Activated T-cell treated with anti-CD3 and anti-CD28 coated beads, Interleukin-2, amount 50 U/mL, for 4 hours (primary cell): ENCODE measurements at regions not wholly inside any gene's neighbourhood (a gene's known extent, or its start where the extent isn't known, plus 50 kb on each side); places are given as distances from the start of the nearest gene placed in this dataset.
"Not testable (repeated sequence)": the region's sequence is repeated elsewhere in the genome, so short reads cannot be mapped to it uniquely, and the experiment has no call there.

Source experiments
- ATAC-seq, 2 donors: fragments of 200-7000 bp; cut with Tn5 transposase; one replicate each; pipeline ENCODE4 v1.10.0; 2021
- DNase-seq: peaks from one replicate; pipeline ENCODE4 v3.0.0-alpha.2; 2020
- H3K27me3 Mint-ChIP-seq: one replicate; pipeline ENCODE4 v1.8.0; 2021; ENCODE audit warnings: low read depth, mixed read lengths
- H3K36me3 Mint-ChIP-seq: one replicate; pipeline ENCODE4 v1.8.0; 2022; ENCODE audit warnings: mixed read lengths; ENCODE audit not compliant: insufficient read depth
- H3K4me1 Mint-ChIP-seq: one replicate; pipeline ENCODE4 v1.8.0; 2021; ENCODE audit warnings: low read depth, mixed read lengths
- H3K4me3 Mint-ChIP-seq: one replicate; pipeline ENCODE4 v1.8.0; 2021; ENCODE audit warnings: mild to moderate bottlenecking, moderate library complexity, mixed read lengths
- H3K9me3 Mint-ChIP-seq: one replicate; pipeline ENCODE4 v1.8.0; 2021; ENCODE audit warnings: mixed read lengths

- DNase-seq, result no peak
- Mint-ChIP-seq H3K4me1 (no peaks in the 10 kb centered on the region), H3K27me3 (no peaks in the 10 kb centered on the region), H3K4me3 (no peak overlapping the region), H3K36me3 (no peaks in the 10 kb centered on the region), H3K9me3 (no peaks in the 10 kb centered on the region)
- ATAC-seq, result no peak
These were observed 168.6 kb downstream of the ALX1 start for GRCh38 chr12:85448548-85449139.

GRCh38 chr12:85457016-85457415 lies 177.0 kb downstream of the ALX1 start:
- no peaks in the 10 kb centered on the region for H3K4me1 Mint-ChIP-seq
- DNase-seq (no peak), ATAC-seq (no peak)
- H3K36me3 Mint-ChIP-seq, result no peaks in the 10 kb centered on the region
- H3K4me3 Mint-ChIP-seq, result no peak overlapping the region
- no peaks in the 10 kb centered on the region for H3K27me3 Mint-ChIP-seq
- no peaks in the 10 kb centered on the region for H3K9me3 Mint-ChIP-seq

GRCh38 chr12:85461127-85461526 lies 181.1 kb downstream of the ALX1 start:
- ATAC-seq (no peak), DNase-seq (no peak)
- no peaks in the 10 kb centered on the region for H3K9me3 Mint-ChIP-seq
- no peak overlapping the region for H3K4me3 Mint-ChIP-seq
- H3K27me3 Mint-ChIP-seq, result no peaks in the 10 kb centered on the region
- H3K4me1 Mint-ChIP-seq, result no peaks in the 10 kb centered on the region
- H3K36me3 Mint-ChIP-seq, result no peaks in the 10 kb centered on the region

- H3K4me1 Mint-ChIP-seq, result no peaks in the 10 kb centered on the region
- DNase-seq (no peak), ATAC-seq (no peak)
- H3K4me3 Mint-ChIP-seq, result no peak overlapping the region
- H3K9me3 Mint-ChIP-seq, result no peaks in the 10 kb centered on the region
- no peaks in the 10 kb centered on the region for H3K36me3 Mint-ChIP-seq
- no peaks in the 10 kb centered on the region for H3K27me3 Mint-ChIP-seq
These were observed 182.9 kb downstream of the ALX1 start for GRCh38 chr12:85462888-85463287.

GRCh38 chr12:85466890-85467289 lies 186.9 kb downstream of the ALX1 start:
- Mint-ChIP-seq H3K4me3 (no peak overlapping the region), H3K27me3 (no peaks in the 10 kb centered on the region), H3K4me1 (peaks cover 8% of the 10 kb centered on the region), H3K36me3 (no peaks in the 10 kb centered on the region), H3K9me3 (peaks cover 10% of the 10 kb centered on the region)
- DNase-seq, result no peak
- no peak for ATAC-seq

DNA sequence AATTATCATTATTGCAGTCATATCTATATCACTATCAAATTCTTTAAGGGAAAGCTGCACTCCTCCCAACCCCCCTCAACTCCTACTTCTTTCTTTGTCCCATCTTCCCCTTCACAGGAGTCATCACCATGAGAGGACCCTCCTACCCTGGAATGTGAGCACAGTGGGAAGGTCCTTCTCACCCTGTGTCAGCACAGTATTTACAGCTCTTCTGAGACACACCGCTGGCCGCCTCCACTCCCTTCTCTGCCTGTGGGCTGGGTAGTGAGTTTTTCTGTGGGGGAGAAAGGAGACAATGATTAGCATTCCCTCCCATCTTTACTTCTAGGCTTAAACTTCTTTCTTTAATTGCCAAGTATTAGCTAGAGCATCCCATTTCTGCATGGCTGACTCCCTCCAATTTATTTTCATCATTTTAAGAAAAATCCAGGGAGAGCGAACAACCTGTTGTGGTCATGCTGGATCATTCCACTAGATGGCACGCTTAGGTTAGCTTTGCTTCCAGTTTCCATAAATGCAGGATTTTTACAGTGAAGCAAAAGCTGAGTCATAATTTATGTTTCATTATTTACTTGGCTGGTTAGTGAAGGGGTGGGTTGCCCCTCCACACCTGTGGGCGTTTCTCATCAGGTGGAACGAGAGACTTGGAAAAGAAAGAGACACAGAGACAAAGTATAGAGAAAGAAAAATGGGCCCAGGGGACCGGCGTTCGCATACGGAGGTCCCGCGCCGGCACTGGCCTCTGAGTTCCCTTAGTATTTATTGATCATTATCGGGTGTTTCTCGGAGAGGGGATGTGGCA lies 188.5 kb downstream of the ALX1 start:
- ATAC-seq, result peak; percentile 30 to 58

DNA sequence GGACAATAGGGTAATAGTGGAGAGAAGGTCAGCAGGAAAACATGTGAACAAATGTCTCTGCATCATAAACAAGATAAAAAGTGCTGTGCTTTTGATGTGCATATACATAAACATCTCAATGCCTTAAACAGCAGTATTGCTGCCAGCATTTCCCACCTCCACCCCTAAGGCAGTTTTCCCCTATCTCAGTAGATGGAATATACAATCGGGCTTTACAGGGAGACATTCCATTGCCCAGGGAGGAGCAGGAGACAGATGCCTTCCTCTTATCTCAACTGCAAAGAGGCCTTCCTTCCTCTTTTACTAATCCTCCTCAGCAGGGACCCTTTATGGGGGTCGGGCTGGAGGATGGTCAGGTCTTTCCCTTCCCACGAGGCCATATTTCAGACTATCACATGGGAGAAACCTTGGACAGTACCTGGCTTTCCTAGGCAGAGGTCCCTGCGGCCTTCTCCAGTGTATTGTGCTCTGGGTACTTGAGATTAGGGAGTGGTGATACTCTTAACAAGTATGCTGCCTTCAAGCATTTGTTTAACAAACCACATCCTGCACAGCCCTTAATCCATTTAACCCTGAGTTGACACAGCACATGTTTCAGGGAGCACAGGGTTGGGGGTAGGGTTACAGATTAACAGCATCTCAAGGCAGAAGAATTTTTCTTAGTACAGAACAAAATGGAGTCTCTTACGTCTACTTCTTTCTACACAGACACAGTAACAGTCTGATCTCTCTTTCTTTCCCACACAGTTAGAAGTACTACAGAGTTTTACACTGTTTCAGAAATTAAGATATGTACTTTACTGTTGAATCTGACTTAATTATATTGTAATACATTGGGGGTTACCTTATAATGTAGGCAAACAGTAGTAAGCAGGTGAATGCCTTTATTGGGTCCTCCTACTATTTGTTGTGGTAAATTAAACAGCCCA lies 189.4 kb downstream of the ALX1 start:
- H3K9me3 Mint-ChIP-seq, ATAC-seq, DNase-seq, H3K36me3 Mint-ChIP-seq, H3K27me3 Mint-ChIP-seq, H3K4me1 Mint-ChIP-seq: not testable (repeated sequence)
- peak overlapping the region; percentile 69 for H3K4me3 Mint-ChIP-seq

More for the DNA sequence above, 188.5 kb downstream of the ALX1 start:
- Mint-ChIP-seq H3K9me3 (peaks cover 10% of the 10 kb centered on the region), H3K36me3 (no peaks in the 10 kb centered on the region), H3K4me3 (peak overlapping the region; percentile 69), H3K4me1 (peaks cover 8% of the 10 kb centered on the region), H3K27me3 (no peaks in the 10 kb centered on the region)
- no peak for DNase-seq

GRCh38 chr12:85475277-85475676 lies 195.3 kb downstream of the ALX1 start:
- H3K4me3 Mint-ChIP-seq, H3K36me3 Mint-ChIP-seq, DNase-seq, ATAC-seq, H3K27me3 Mint-ChIP-seq, H3K4me1 Mint-ChIP-seq, H3K9me3 Mint-ChIP-seq: not testable (repeated sequence)

DNA sequence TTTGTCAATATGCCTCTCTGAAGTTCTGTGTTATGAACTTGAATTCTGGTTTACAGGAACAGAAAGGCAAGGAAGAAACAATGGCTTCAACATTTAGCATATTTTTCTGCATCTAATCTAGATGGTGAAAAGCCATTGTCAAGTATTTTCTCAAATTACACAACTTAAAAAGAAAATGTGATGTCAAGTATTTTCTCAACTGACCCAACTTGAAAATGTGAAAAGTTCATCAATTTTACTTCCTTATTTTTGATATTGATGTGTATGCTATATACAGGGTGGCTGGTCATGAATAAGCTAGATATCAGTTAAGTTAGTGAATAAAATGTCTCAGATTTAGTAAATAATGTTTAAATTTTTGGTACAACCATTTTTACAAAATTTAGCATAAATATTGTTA lies 196.7 kb downstream of the ALX1 start:
- DNase-seq, result no peak

GRCh38 chr12:85484387-85484786 lies 204.4 kb downstream of the ALX1 start:
- DNase-seq (no peak), ATAC-seq (no peak)
- H3K36me3 Mint-ChIP-seq, result no peaks in the 10 kb centered on the region
- H3K27me3 Mint-ChIP-seq, result no peaks in the 10 kb centered on the region
- no peaks in the 10 kb centered on the region for H3K9me3 Mint-ChIP-seq
- H3K4me1 Mint-ChIP-seq, result no peaks in the 10 kb centered on the region
- H3K4me3 Mint-ChIP-seq, result no peak overlapping the region

More for the DNA sequence above, 196.7 kb downstream of the ALX1 start:
- no peaks in the 10 kb centered on the region for H3K36me3 Mint-ChIP-seq
- no peaks in the 10 kb centered on the region for H3K27me3 Mint-ChIP-seq
- no peak overlapping the region for H3K4me3 Mint-ChIP-seq
- H3K4me1 Mint-ChIP-seq, result no peaks in the 10 kb centered on the region
- no peak for ATAC-seq
- H3K9me3 Mint-ChIP-seq, result no peaks in the 10 kb centered on the region

DNA sequence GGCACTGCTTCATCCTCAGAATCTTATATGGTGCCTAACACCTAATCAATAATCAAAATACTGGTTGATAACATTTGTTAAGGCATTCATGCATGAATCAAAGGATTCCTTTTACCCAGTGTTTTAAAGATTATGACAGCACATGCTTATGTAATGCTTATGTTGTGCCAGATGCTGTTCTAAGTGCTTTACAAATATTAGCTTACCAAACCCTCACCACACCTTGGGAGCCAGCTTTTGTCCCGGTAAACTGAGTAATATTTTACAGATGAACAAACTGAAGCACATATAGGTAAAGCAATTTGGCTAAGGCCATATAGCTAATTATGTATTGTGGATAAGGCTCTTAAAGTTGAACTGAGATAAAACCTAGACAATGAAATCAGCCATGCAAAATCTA lies 209.2 kb downstream of the ALX1 start:
- Mint-ChIP-seq H3K9me3 (peaks cover 5% of the 10 kb centered on the region), H3K36me3 (no peaks in the 10 kb centered on the region), H3K27me3 (no peaks in the 10 kb centered on the region), H3K4me1 (no peaks in the 10 kb centered on the region), H3K4me3 (no peak overlapping the region)
- no peak for ATAC-seq
- DNase-seq, result no peak

GRCh38 chr12:85504164-85504563 lies 224.1 kb downstream of the ALX1 start:
- Mint-ChIP-seq H3K27me3 (no peaks in the 10 kb centered on the region), H3K36me3 (no peaks in the 10 kb centered on the region), H3K9me3 (no peaks in the 10 kb centered on the region), H3K4me1 (no peaks in the 10 kb centered on the region), H3K4me3 (no peak overlapping the region)
- ATAC-seq (no peak), DNase-seq (no peak)

DNA sequence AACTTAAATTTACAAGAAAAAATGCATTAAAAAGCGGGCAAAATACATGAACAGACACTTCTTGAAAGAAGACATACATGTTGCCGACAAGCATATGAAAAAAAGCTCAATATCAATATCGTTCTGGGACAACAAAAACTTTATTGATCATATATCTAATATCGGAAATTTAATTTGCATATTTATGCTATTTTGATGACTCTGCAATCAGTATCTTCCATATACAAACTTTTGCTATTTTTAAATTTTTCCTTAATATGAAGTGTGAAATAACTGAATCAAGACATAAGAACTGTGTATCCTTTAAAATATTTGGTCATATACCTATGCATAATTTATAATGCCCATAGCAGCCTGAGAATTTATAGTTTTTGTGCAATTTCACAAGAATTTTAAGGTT lies 224.6 kb downstream of the ALX1 start:
- no peak for DNase-seq
- Mint-ChIP-seq H3K36me3 (no peaks in the 10 kb centered on the region), H3K4me3 (no peak overlapping the region), H3K4me1 (no peaks in the 10 kb centered on the region), H3K9me3 (no peaks in the 10 kb centered on the region), H3K27me3 (no peaks in the 10 kb centered on the region)
- ATAC-seq, result no peak

GRCh38 chr12:85507456-85507855 lies 227.4 kb downstream of the ALX1 start:
- Mint-ChIP-seq H3K4me1 (no peaks in the 10 kb centered on the region), H3K4me3 (no peak overlapping the region), H3K27me3 (no peaks in the 10 kb centered on the region), H3K9me3 (no peaks in the 10 kb centered on the region), H3K36me3 (no peaks in the 10 kb centered on the region)
- DNase-seq (no peak), ATAC-seq (no peak)
